ENCODE measurements at regions not wholly inside any gene's neighbourhood (a gene's known extent, or its start where the extent isn't known, plus 50 kb on each side); places are given as distances from the start of the nearest gene placed in this dataset.

GRCh38 chrX:14351611-14352303, 177.6 kb upstream of the GLRA2 start:
- TF ChIP-seq POLR2A (IDR thresholded peaks at IDR 0.05) (no peak), CTCF (IDR thresholded peaks at IDR 0.05) (no peak), POLR2AphosphoS5 (IDR thresholded peaks at IDR 0.05) (no peak)
